PC-3 (cell line): ENCODE measurements at regions not wholly inside any gene's neighbourhood (a gene's known extent, or its start where the extent isn't known, plus 50 kb on each side); places are given as distances from the start of the nearest gene placed in this dataset.

Source experiments
- EZH2 ChIP-seq: fragments of 300-600 bp; sonication (generic); IDR thresholded peaks from one replicate; pipeline ENCODE4 v1.6.1; 2017; ENCODE audit warnings: antibody characterized with exemption, mild to moderate bottlenecking, low read length; ENCODE audit not compliant: unreplicated experiment
- TF ChIP-seq, protein P1 (sequence below): fragments of 300-600 bp; sonication (generic); conservative IDR thresholded peaks from 2 replicates; pipeline ENCODE4 v1.5.1; 2017; ENCODE audit warnings: antibody characterized with exemption, low read depth, mild to moderate bottlenecking, low read length

DNA sequence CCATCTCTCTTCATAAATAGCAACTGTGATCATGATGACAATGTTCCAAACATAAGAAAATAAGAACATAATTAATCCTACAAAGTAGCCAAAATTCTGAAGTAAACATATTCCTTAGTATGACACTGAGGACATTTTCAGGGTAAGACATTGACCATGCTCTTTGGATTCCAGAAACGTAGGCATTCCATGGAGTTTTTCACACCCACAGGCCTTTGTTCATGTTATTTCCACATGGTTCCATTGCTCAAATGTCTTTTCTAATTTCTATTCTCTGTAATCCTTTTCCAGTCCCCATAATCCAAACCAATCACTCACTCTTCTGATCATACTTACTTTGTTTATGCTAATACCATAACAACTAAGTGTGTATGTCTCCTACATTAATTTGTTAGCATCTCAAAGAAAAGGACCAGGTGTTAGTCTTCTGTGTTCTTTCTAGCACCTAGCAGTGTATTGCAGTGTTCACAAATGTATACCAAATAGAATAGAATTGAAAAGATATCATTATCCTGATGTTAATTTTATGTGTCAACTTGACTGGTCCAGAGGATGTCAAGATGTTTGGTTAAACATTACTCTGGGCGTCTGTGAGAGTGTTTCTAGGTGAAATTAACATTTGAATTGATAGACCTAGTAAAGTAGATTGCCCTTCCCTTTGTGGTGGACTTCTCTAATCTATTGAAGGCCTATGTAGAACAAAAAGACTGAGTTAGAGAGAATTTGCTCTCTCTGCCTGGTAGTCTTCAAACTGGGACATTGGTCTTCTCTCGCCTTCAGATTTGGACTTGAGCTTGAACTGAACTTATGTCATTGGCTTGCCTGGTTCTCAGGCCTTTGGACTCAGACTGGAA, 516.6 kb downstream of the PTPRC start:
- no peak for TF ChIP-seq EZH2
- TF ChIP-seq, protein P1, sequence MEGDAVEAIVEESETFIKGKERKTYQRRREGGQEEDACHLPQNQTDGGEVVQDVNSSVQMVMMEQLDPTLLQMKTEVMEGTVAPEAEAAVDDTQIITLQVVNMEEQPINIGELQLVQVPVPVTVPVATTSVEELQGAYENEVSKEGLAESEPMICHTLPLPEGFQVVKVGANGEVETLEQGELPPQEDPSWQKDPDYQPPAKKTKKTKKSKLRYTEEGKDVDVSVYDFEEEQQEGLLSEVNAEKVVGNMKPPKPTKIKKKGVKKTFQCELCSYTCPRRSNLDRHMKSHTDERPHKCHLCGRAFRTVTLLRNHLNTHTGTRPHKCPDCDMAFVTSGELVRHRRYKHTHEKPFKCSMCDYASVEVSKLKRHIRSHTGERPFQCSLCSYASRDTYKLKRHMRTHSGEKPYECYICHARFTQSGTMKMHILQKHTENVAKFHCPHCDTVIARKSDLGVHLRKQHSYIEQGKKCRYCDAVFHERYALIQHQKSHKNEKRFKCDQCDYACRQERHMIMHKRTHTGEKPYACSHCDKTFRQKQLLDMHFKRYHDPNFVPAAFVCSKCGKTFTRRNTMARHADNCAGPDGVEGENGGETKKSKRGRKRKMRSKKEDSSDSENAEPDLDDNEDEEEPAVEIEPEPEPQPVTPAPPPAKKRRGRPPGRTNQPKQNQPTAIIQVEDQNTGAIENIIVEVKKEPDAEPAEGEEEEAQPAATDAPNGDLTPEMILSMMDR, result no peak
